Colon (tissue), 2 donors: ENCODE measurements at regions not wholly inside any gene's neighbourhood (a gene's known extent, or its start where the extent isn't known, plus 50 kb on each side); places are given as distances from the start of the nearest gene placed in this dataset.

Experiments used
- FAIRE-seq: peaks from 2 replicates; lab custom pipeline; 2012; peaks lifted over from hg19 to GRCh38; lab: Jason Lieb, UNC
- donor health status: control.
- donor health status: control.

- FAIRE-seq = no peak
Measured at GRCh38 chr11:21625982-21626381, 566.9 kb upstream of the ANO5 start.

GRCh38 chr11:21628641-21629040 lies 564.2 kb upstream of the ANO5 start:
- no peak for FAIRE-seq

GRCh38 chr11:21630934-21631478 lies 561.9 kb upstream of the ANO5 start:
- no peak for FAIRE-seq

- no peak for FAIRE-seq
Measured at GRCh38 chr11:21631991-21632390, 560.9 kb upstream of the ANO5 start.

- no peak for FAIRE-seq
Measured at GRCh38 chr11:21634491-21634890, 558.4 kb upstream of the ANO5 start.

GRCh38 chr11:21634956-21635355 lies 557.9 kb upstream of the ANO5 start:
- FAIRE-seq = no peak

- no peak for FAIRE-seq
Measured at GRCh38 chr11:21635394-21636145, 557.3 kb upstream of the ANO5 start.

GRCh38 chr11:21636561-21636960 lies 556.3 kb upstream of the ANO5 start:
- FAIRE-seq = no peak

GRCh38 chr11:21640491-21640890 lies 552.4 kb upstream of the ANO5 start:
- FAIRE-seq = no peak

GRCh38 chr11:21641869-21642268 lies 551.0 kb upstream of the ANO5 start:
- no peak for FAIRE-seq

GRCh38 chr11:21646351-21646750 lies 546.5 kb upstream of the ANO5 start:
- FAIRE-seq = no peak

- no peak for FAIRE-seq
Measured at GRCh38 chr11:21650961-21651360, 541.9 kb upstream of the ANO5 start.

GRCh38 chr11:21653951-21654421 lies 538.9 kb upstream of the ANO5 start:
- no peak for FAIRE-seq

- no peak for FAIRE-seq
Measured at GRCh38 chr11:21656065-21656464, 536.8 kb upstream of the ANO5 start.

- no peak for FAIRE-seq
Measured at GRCh38 chr11:21658654-21659193, 534.2 kb upstream of the ANO5 start.

- FAIRE-seq = peak; percentile 74
Measured at GRCh38 chr11:21659377-21659776, 533.5 kb upstream of the ANO5 start.

GRCh38 chr11:21659961-21660360 lies 532.9 kb upstream of the ANO5 start:
- FAIRE-seq = no peak

- FAIRE-seq = no peak
Measured at GRCh38 chr11:21675049-21675616, 517.8 kb upstream of the ANO5 start.

- no peak for FAIRE-seq
Measured at GRCh38 chr11:21687643-21688042, 505.2 kb upstream of the ANO5 start.

- FAIRE-seq = no peak
Measured at GRCh38 chr11:21704539-21704938, 488.3 kb upstream of the ANO5 start.

- no peak for FAIRE-seq
Measured at GRCh38 chr11:21707116-21707739, 485.7 kb upstream of the ANO5 start.

GRCh38 chr11:21710809-21711208 lies 482.1 kb upstream of the ANO5 start:
- no peak for FAIRE-seq

GRCh38 chr11:21711341-21711740 lies 481.5 kb upstream of the ANO5 start:
- no peak for FAIRE-seq
